ENCODE measurements at regions not wholly inside any gene's neighbourhood (a gene's known extent, or its start where the extent isn't known, plus 50 kb on each side); places are given as distances from the start of the nearest gene placed in this dataset.

GRCh38 chr2:125085904-125086303 lies 1060.8 kb downstream of the CNTNAP5 start:
- Mint-ChIP-seq H3K27me3 (no peaks in the 10 kb centered on the region), H3K27ac (ENCODE audit: low read depth) (no peak overlapping the region), H3K36me3 (ENCODE audit: insufficient read depth) (no peaks in the 10 kb centered on the region), H3K9me3 (peaks cover 27% of the 10 kb centered on the region), H3K4me1 (no peaks in the 10 kb centered on the region), H3K4me3 (no peak overlapping the region)
- no peak for DNase-seq (ENCODE audit: low spot score in 2 of 2)
- no peak for ATAC-seq (replicated peaks; ENCODE audit: extremely low read depth, poor library complexity, severe bottlenecking)

- H3K4me3 Mint-ChIP-seq, result no peak overlapping the region
- no peaks in the 10 kb centered on the region for H3K4me1 Mint-ChIP-seq
- no peaks in the 10 kb centered on the region for H3K36me3 Mint-ChIP-seq (ENCODE audit: insufficient read depth)
Observed at GRCh38 chr2:125086313-125087184, 1061.5 kb downstream of the CNTNAP5 start.

GRCh38 chr2:125092276-125093009 lies 1067.4 kb downstream of the CNTNAP5 start:
- DNase-seq (ENCODE audit: low spot score in 2 of 2) (no peak), ATAC-seq (replicated peaks; ENCODE audit: extremely low read depth, poor library complexity, severe bottlenecking) (no peak)
- Mint-ChIP-seq H3K9me3 (peaks cover 23% of the 10 kb centered on the region), H3K27me3 (no peaks in the 10 kb centered on the region), H3K4me3 (no peak overlapping the region), H3K27ac (ENCODE audit: low read depth) (no peak overlapping the region), H3K4me1 (no peaks in the 10 kb centered on the region), H3K36me3 (ENCODE audit: insufficient read depth) (no peaks in the 10 kb centered on the region)

More at GRCh38 chr2:125086313-125087184, 1061.5 kb downstream of the CNTNAP5 start:
- ATAC-seq (replicated peaks; ENCODE audit: extremely low read depth, poor library complexity, severe bottlenecking) (no peak), DNase-seq (ENCODE audit: low spot score in 2 of 2) (no peak)
- peaks cover 29% of the 10 kb centered on the region for H3K9me3 Mint-ChIP-seq
- H3K27me3 Mint-ChIP-seq, result no peaks in the 10 kb centered on the region
- H3K27ac Mint-ChIP-seq (ENCODE audit: low read depth), result no peak overlapping the region

- Mint-ChIP-seq H3K4me1 (no peaks in the 10 kb centered on the region), H3K36me3 (ENCODE audit: insufficient read depth) (no peaks in the 10 kb centered on the region), H3K4me3 (no peak overlapping the region), H3K27ac (ENCODE audit: low read depth) (no peak overlapping the region), H3K27me3 (no peaks in the 10 kb centered on the region), H3K9me3 (peaks cover 16% of the 10 kb centered on the region)
- DNase-seq (ENCODE audit: low spot score in 2 of 2) (no peak), ATAC-seq (replicated peaks; ENCODE audit: extremely low read depth, poor library complexity, severe bottlenecking) (no peak)
Observed at GRCh38 chr2:125095826-125096225, 1070.7 kb downstream of the CNTNAP5 start.

- H3K27ac Mint-ChIP-seq (ENCODE audit: low read depth), result no peak overlapping the region
- no peaks in the 10 kb centered on the region for H3K27me3 Mint-ChIP-seq
- peaks cover 25% of the 10 kb centered on the region for H3K9me3 Mint-ChIP-seq
- no peak for ATAC-seq (replicated peaks; ENCODE audit: extremely low read depth, poor library complexity, severe bottlenecking)
- no peak overlapping the region for H3K4me3 Mint-ChIP-seq
- DNase-seq (ENCODE audit: low spot score in 2 of 2), result no peak
- H3K36me3 Mint-ChIP-seq (ENCODE audit: insufficient read depth), result no peaks in the 10 kb centered on the region
- no peaks in the 10 kb centered on the region for H3K4me1 Mint-ChIP-seq
Observed at GRCh38 chr2:125106710-125107109, 1081.6 kb downstream of the CNTNAP5 start.

DNA sequence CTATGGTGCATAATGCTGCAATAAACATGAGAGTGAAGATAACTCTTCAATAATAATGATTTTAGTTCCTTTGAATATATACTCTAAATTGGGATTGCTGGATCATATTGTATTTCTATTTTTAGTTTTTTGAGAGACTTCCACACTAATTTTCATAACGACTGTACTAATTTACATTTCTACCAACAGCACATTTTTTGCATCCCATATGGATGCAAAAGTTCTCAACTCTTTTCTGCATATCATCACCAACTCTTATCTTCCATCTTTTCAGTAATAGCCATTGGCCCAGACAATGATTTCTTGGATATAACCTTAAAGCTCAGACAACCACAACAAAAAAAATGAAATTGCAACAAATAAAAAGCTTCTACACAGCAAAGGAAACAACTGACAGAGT lies 1082.4 kb downstream of the CNTNAP5 start:
- Mint-ChIP-seq H3K27me3 (no peaks in the 10 kb centered on the region), H3K36me3 (ENCODE audit: insufficient read depth) (no peaks in the 10 kb centered on the region), H3K9me3 (peaks cover 19% of the 10 kb centered on the region), H3K4me1 (no peaks in the 10 kb centered on the region), H3K4me3 (no peak overlapping the region), H3K27ac (ENCODE audit: low read depth) (no peak overlapping the region)
- DNase-seq (ENCODE audit: low spot score in 2 of 2) (no peak), ATAC-seq (replicated peaks; ENCODE audit: extremely low read depth, poor library complexity, severe bottlenecking) (no peak)

DNA sequence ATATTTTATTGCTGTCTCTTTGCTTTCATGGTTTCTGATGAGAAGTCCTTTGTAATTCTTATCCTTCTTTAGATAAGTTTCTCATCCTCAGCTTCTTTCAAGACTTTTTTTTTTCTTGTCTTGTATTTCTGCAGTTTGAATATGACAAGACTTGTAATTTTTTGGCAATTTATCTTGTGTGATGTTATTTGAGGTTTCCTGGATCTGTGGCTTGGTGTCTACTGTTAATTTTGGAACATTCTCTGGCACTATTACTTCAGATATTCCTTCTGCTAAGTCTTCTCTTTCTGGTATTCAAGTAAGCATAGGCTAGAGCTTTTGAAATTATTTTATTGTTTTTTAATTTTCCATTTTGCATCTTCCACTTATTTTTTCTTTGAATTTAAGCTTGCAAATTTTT lies 1083.2 kb downstream of the CNTNAP5 start:
- Mint-ChIP-seq H3K4me1 (no peaks in the 10 kb centered on the region), H3K27ac (ENCODE audit: low read depth) (no peak overlapping the region), H3K4me3 (no peak overlapping the region), H3K9me3 (peaks cover 15% of the 10 kb centered on the region), H3K36me3 (ENCODE audit: insufficient read depth) (no peaks in the 10 kb centered on the region), H3K27me3 (no peaks in the 10 kb centered on the region)
- ATAC-seq (replicated peaks; ENCODE audit: extremely low read depth, poor library complexity, severe bottlenecking) (no peak), DNase-seq (ENCODE audit: low spot score in 2 of 2) (no peak)

DNA sequence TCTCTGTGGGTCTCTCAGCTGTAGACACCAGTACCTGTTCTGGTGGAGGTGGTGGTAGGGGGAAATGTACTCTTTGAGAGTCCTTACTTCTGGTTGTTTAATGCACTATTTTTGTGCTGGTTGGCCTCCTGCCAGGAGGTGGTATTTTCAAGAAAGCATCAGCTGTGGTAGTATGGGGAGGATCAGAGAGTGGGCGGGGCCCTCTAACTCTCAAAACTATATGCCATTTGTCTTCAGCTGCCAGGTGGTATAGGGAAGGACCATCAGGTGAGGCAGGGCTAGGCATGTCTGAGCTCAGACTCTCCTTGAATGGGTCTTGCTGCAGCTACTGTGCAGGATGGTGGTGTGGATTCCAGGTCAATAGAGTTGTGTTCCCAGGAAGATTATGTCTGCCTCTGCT lies 1100.8 kb downstream of the CNTNAP5 start:
- no peak for ATAC-seq (replicated peaks; ENCODE audit: extremely low read depth, poor library complexity, severe bottlenecking)
- no peaks in the 10 kb centered on the region for H3K36me3 Mint-ChIP-seq (ENCODE audit: insufficient read depth)
- H3K9me3 Mint-ChIP-seq, result peaks cover 24% of the 10 kb centered on the region
- H3K4me1 Mint-ChIP-seq, result no peaks in the 10 kb centered on the region
- H3K27me3 Mint-ChIP-seq, result no peaks in the 10 kb centered on the region
- no peak overlapping the region for H3K27ac Mint-ChIP-seq (ENCODE audit: low read depth)
- no peak overlapping the region for H3K4me3 Mint-ChIP-seq
- DNase-seq (ENCODE audit: low spot score in 2 of 2), result no peak

DNA sequence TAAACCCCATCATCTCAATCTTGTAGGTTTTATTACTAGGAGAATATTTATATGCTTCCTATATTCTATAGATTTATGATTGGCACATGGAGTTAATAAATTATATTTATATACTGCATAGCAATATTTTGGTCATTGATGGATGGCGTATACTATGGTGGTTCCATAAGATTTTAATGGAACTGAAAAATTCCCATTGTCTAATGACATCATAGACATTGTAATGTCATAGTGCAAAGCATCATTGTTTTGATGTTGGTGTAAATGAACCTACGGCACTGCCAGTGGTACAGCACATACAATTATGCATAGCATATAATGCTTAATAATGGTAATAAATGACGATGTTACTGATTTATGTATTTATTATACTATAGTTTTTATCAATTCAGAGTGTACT lies 1135.9 kb downstream of the CNTNAP5 start:
- Mint-ChIP-seq H3K27me3 (no peaks in the 10 kb centered on the region), H3K36me3 (ENCODE audit: insufficient read depth) (peaks cover 2% of the 10 kb centered on the region), H3K4me1 (no peaks in the 10 kb centered on the region), H3K27ac (ENCODE audit: low read depth) (no peak overlapping the region), H3K4me3 (no peak overlapping the region), H3K9me3 (peaks cover 19% of the 10 kb centered on the region)
- no peak for ATAC-seq (replicated peaks; ENCODE audit: extremely low read depth, poor library complexity, severe bottlenecking)
- DNase-seq (ENCODE audit: low spot score in 2 of 2), result no peak

DNA sequence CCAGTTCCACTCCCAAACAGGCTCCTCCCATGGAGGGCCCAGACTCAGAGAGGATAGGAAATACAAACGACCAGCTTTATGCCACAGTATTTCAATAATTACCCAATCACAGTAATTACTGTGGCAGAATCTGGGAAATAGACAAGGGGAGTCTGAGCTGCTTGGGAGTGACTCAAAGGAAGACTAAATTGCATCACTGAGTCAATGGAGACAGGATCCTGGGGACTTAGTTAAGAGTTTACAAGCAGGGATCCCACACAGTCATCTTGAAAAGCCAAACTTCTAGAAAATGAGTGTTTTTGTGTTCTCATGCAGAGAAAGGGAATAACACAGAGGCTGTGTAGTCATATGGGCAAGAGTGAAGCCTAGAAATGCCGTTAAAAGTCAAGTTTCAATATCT lies 1142.1 kb downstream of the CNTNAP5 start:
- Mint-ChIP-seq H3K4me3 (no peak overlapping the region), H3K27me3 (no peaks in the 10 kb centered on the region), H3K4me1 (no peaks in the 10 kb centered on the region), H3K27ac (ENCODE audit: low read depth) (no peak overlapping the region), H3K36me3 (ENCODE audit: insufficient read depth) (peaks cover 2% of the 10 kb centered on the region), H3K9me3 (peaks cover 21% of the 10 kb centered on the region)
- ATAC-seq (replicated peaks; ENCODE audit: extremely low read depth, poor library complexity, severe bottlenecking), result no peak
- no peak for DNase-seq (ENCODE audit: low spot score in 2 of 2)

- ATAC-seq (replicated peaks; ENCODE audit: extremely low read depth, poor library complexity, severe bottlenecking), result no peak
- H3K4me3 Mint-ChIP-seq, result no peak overlapping the region
- H3K9me3 Mint-ChIP-seq, result peaks cover 16% of the 10 kb centered on the region
- H3K27me3 Mint-ChIP-seq, result no peaks in the 10 kb centered on the region
- peaks cover 2% of the 10 kb centered on the region for H3K36me3 Mint-ChIP-seq (ENCODE audit: insufficient read depth)
- DNase-seq (ENCODE audit: low spot score in 2 of 2), result no peak
- no peak overlapping the region for H3K27ac Mint-ChIP-seq (ENCODE audit: low read depth)
- H3K4me1 Mint-ChIP-seq, result no peaks in the 10 kb centered on the region
Observed at GRCh38 chr2:125167820-125168219, 1142.7 kb downstream of the CNTNAP5 start.

GRCh38 chr2:125168442-125168841 lies 1143.4 kb downstream of the CNTNAP5 start:
- DNase-seq (ENCODE audit: low spot score in 2 of 2) (no peak), ATAC-seq (replicated peaks; ENCODE audit: extremely low read depth, poor library complexity, severe bottlenecking) (no peak)
- Mint-ChIP-seq H3K36me3 (ENCODE audit: insufficient read depth) (peaks cover 2% of the 10 kb centered on the region), H3K27me3 (no peaks in the 10 kb centered on the region), H3K27ac (ENCODE audit: low read depth) (no peak overlapping the region), H3K9me3 (peaks cover 11% of the 10 kb centered on the region), H3K4me3 (no peak overlapping the region), H3K4me1 (no peaks in the 10 kb centered on the region)
